HG03097 (cell line): ENCODE measurements at regions not wholly inside any gene's neighbourhood (a gene's known extent, or its start where the extent isn't known, plus 50 kb on each side); places are given as distances from the start of the nearest gene placed in this dataset.

Experiments
- ATAC-seq: cut with Tn5 transposase; IDR thresholded peaks from one replicate; pipeline ENCODE4 v1.9.1; 2021; ENCODE audit not compliant: unreplicated experiment, low FRiP score

DNA sequence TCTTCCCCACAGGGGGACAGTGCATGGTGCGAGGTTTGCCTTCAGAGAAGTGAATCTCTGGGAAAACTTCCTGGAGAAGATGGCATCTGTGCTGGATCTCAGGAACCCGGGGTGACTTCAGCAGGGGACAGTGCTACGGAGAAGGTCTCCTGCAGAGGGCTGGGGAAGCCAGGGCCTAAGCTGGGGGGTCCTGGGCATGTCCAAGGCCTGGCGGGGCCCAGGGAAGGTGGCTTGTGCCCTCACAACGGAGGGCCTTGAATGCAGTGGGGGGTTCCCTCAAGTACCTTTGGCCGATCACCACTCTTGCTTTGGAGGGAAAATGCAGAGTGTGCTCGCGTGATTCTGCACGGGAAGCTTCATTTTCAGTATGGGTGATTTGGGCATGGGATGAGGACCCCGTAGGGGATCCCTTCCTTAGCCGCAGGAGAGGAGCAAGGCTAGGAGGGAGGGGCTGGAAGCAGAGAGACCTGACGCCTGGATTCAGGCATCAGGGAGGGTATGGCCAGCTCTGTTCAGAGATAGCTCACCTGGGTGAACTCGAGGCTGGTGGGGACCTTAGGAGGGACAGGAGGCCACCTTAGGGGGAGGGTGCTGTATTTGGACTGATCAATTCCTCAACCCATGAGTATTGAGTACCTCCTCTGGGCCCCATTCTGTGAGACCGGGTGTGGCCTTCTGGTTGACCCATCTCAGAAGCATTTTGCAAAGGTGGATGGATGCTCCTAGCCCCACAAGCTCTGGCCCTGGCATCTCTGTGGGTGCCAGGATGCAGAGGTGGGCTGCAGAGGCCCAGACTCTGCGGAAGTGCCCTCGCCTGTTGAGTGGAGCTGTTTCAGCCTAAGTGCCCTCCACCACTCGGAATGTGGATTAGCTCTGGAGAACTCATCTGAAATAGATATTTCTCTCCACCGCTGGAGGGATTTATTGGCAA lies 529.4 kb downstream of the TBC1D22A start:
- no peak for ATAC-seq

- ATAC-seq = no peak
Observed at GRCh38 chr22:47290706-47291430, 528.4 kb downstream of the TBC1D22A start.

- no peak for ATAC-seq
Observed at GRCh38 chr22:47289336-47289985, 527.0 kb downstream of the TBC1D22A start.

- ATAC-seq = no peak
Observed at GRCh38 chr22:47288680-47289079, 526.2 kb downstream of the TBC1D22A start.

- ATAC-seq = no peak
Observed at GRCh38 chr22:47287516-47287915, 525.1 kb downstream of the TBC1D22A start.

DNA sequence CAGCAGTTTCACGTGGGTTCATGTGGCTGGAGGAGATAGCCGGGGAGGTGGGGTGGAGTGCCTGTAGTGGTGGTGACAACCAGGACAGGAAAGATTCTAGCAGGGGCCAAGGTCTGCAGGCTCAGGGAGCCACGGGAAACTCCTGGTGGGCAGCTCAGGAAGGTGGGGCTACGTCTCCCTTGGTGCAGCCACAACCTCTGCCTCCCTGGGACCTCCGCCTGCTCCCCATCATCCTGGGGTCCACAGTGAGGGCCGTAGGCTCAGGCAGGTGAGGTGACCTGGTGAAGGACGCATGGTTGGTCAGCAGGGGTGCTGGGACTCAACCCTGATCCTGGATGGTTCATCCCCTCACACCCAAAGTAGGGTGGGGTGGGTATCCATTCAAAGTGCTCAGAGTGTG lies 524.1 kb downstream of the TBC1D22A start:
- no peak for ATAC-seq

DNA sequence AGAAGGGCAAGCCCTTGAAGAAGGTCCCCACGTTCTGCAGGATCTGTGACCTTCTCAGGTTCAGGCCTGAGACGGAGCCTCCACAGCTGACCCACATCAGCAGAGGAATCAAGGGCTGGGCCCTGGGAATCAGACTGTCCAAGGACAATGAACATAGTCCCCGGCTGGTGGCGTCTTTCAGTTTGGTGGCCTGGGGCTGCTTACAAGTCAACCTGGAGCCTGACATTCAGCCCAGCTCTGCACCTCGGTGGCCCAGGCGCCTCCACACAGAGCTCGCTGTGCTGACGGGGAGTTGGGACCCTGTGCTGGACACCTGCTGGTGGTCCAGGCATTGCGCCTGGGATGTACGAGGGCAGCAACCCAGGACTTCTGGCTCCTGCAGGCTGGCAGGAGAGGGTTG lies 523.5 kb downstream of the TBC1D22A start:
- no peak for ATAC-seq

- no peak for ATAC-seq
Observed at GRCh38 chr22:47284822-47285221, 522.4 kb downstream of the TBC1D22A start.

DNA sequence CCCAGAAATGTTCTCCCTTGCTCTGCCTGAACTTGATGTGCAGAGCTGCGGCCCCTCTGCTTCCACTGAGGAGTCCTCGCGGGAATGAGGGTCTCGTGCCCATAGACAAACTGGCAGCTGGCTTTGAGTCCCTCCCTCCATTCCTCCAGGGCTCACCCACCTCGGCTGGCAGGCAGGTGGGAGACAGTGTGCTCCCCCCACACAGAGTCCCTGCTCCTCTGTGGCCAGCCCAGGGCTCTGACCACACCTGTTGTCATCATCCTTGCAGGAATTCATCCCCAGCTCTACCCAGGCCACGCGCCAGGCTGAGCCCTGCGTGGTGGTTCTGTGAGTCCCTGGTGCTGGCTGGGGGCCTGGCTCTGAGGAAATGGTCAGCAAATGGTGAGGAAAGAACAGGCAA lies 521.9 kb downstream of the TBC1D22A start:
- ATAC-seq = no peak

GRCh38 chr22:47283616-47284270 lies 521.3 kb downstream of the TBC1D22A start:
- ATAC-seq = no peak

GRCh38 chr22:47282851-47283250 lies 520.4 kb downstream of the TBC1D22A start:
- ATAC-seq = no peak

DNA sequence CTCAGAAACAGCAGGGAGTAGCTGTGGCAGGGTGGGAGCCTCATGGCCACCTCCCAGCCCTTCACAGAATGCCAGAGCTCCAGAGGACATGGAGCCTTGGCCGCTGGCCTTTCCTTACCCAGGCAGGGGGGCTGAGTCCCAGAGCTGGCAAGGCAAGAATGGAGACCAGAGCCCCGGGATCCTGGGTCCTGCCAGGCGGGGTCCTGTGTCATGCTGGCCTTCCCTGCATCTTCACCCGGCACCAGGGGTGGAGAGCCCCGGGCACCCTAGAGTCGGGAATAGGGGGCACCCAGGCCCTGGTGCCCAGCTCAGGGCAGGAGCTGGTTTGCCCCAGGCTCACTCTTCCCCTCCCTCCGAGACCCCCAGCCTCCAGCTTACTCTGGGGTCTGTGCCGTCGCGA lies 519.9 kb downstream of the TBC1D22A start:
- no peak for ATAC-seq

GRCh38 chr22:47281126-47282106 lies 519.0 kb downstream of the TBC1D22A start:
- ATAC-seq = no peak

GRCh38 chr22:47280301-47280700 lies 517.9 kb downstream of the TBC1D22A start:
- no peak for ATAC-seq

DNA sequence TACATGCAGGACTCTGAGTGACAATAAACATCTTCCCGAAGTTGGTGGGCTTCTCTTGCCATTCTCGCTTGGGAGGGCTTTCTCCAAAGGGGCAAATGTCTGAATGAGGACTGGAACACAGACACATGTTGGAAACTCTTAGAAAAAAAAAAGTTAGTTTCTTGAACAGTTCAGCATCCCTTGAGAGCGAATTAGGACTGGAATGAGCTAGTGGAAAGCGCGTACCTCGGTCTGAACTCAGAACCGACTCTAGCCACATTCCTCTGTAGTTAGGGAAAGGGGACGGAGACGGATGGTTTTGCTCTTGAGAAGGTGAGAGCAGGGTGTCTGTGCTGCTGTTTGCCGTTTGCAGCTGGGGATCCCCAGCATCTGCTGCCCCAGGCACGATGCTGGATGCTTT lies 517.3 kb downstream of the TBC1D22A start:
- no peak for ATAC-seq

GRCh38 chr22:47279337-47279736 lies 516.9 kb downstream of the TBC1D22A start:
- no peak for ATAC-seq

DNA sequence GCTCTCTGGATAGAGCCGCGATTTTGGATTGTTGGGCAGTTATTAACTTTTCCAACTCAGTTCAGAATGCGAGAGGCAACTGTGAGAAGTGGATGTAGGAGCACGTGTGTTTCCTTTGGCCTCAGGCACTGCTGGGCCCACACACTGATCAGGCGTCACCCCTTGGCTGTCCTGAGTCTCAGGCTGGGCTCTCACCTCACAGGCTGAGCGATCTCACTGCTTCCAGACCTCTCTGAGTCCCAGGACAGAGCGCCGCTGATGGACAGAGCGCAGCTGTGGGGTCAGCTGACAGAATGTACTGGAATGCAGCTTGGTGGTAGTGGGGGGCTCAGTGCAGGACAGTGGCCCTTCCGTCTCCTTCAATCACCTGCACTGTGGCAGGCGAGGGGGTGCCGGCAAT lies 516.2 kb downstream of the TBC1D22A start:
- no peak for ATAC-seq

- no peak for ATAC-seq
Observed at GRCh38 chr22:47277531-47277930, 515.1 kb downstream of the TBC1D22A start.

GRCh38 chr22:47276991-47277390 lies 514.5 kb downstream of the TBC1D22A start:
- ATAC-seq = no peak

GRCh38 chr22:47276450-47276820 lies 514.0 kb downstream of the TBC1D22A start:
- ATAC-seq = no peak
